Femur (tissue), 1 donor: ENCODE measurements at regions not wholly inside any gene's neighbourhood (a gene's known extent, or its start where the extent isn't known, plus 50 kb on each side); places are given as distances from the start of the nearest gene placed in this dataset.

ENCODE experiments used
- DNase-seq: peaks from one replicate; pipeline ENCODE4 v3.0.0-alpha.2; 2017

- DNase-seq, result no peak
These were observed 246.7 kb downstream of the HS3ST1 start for GRCh38 chr4:11182031-11182430.

DNA sequence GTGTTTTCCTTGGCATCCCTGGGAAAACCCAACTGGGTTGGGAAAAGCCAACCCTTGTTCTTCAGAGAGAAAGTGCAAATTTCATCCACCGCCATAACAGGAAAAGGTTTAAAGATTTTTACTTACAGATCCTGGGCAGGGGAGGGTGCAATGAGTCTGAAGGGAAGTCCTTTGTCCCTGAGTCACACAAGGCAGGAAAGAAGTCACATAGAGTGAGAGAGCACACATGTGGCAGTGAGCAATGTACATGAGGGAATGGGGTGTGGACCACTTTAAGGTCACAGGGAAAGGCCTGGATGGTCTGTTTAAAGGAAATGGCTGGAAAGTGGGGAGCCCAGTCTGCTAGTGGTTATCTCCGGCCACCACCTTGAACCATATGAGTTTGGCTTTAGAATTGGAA lies 248.9 kb downstream of the HS3ST1 start:
- DNase-seq, result no peak

DNA sequence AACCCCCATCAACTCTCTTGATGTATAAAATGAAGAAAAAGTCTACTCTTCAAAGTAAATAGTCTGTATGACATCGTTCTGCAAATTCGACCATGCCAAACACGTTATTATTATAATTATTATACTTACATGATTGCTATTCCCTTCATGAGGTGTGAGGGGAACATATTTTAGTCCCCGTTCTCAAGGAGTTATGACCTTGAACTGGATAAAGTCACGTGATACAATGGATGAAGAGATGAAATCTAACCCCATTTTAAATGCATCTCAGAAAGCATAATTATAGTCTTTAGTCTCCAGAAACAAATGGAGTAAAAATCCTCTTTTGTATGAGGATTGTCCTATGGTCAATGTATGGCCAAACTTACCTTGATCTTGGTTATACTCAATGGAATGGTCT lies 250.3 kb downstream of the HS3ST1 start:
- no peak for DNase-seq

GRCh38 chr4:11175374-11175773 lies 253.3 kb downstream of the HS3ST1 start:
- DNase-seq, result no peak

GRCh38 chr4:11166606-11167005 lies 262.1 kb downstream of the HS3ST1 start:
- no peak for DNase-seq

- no peak for DNase-seq
These were observed 262.7 kb downstream of the HS3ST1 start for GRCh38 chr4:11166034-11166433.

DNA sequence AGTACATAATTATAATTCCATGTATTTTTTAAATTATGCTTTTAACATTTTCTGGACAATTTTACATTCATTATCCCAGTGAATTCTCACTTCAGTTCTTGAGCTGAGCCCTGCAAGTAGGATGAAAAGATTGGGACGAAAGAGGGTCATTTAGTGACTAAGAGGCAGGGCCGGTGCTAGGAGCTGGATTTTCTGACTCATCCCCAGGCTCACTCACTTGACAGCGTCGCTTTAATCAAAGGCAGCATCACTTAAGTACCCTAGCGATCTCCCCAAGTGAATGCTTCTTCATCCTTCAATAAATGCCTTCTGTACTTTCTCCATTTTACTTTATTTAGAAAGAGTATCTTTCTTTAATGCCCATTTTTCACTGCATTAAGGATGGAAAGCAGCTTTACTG lies 263.6 kb downstream of the HS3ST1 start:
- no peak for DNase-seq

GRCh38 chr4:11160288-11160687 lies 268.4 kb downstream of the HS3ST1 start:
- DNase-seq, result no peak

DNA sequence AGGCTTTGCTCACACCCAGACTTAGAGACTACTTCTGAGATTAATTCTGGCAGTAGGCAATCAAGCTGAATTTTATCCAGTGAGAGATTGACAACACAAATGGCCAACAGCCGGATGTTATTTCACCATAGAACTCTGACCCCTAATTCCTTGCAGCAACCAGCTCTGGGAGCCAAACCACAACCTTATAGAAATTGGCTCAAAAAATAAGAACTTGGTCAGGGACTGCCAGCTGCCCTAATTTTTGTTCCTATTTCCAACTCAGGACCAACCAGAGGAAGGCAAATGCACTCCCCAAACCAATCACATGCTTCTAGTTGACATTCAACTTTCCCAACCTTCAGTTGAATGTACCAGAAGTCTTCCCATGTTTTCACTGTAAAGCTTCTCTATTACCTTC lies 269.7 kb downstream of the HS3ST1 start:
- no peak for DNase-seq

- no peak for DNase-seq
These were observed 273.4 kb downstream of the HS3ST1 start for GRCh38 chr4:11155208-11155867.

DNA sequence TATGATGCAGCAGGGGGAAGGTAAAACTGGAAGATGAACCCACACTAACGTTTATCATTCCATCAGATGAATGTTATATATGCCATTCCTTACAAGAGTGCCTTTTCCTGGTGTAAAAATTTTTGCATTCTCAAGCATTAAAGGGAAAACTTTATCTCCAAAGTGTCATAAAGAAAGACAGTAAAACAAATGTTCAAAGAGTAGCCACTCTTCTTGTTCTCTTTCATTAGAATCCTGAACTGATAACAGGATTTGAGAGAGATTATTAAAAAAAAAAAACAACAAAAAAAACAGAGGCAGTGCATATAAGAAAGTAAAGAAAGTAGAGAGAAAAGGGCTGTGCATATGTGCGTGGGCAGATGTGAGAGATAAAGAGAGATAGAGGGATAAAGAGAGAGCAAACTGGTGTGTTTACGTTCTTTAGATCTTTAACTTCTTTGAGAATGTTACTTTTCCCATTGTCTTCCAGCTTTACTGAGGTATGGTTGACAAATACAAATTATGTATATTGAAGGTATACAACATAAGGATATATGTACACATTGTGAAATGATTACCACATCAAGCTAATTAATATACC lies 275.4 kb downstream of the HS3ST1 start:
- DNase-seq, result no peak

DNA sequence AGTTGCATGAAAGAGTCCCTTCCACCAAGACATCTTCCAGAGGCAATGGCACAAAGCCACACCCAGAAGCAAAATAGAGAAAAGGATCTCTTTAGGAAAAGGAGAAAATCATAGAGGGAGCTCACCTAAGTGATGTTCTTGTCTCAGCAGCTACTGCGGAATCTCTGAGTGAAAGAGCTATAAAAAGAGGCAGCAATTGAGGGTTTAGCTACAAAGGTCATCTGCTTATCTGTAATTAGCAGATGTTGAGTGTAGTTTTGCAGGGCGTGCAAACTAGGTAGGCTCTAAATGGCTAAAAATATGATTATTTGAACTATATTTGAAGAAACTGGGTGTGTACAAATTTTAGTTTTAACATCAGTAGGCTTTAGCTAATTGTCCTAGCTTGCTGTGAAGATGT lies 276.0 kb downstream of the HS3ST1 start:
- DNase-seq, result no peak

DNA sequence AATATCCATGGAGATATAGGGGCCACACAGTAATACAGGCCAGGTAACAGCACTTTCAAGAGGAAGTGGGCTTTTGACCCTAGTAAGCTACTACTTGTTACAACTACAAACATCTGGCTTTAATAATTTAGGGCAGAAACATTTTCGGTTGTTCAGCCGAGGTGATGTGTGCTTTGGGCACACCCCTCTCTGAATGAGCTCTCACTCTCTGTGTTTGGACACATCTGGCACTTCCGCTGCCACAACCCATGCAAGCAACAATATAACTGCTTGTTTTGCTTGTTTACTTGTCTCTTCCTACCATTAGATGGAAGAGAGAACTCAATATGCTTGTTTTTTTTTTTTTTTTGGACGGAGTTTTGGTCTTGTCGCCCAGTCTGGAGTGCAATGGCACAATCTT lies 277.2 kb downstream of the HS3ST1 start:
- no peak for DNase-seq

DNA sequence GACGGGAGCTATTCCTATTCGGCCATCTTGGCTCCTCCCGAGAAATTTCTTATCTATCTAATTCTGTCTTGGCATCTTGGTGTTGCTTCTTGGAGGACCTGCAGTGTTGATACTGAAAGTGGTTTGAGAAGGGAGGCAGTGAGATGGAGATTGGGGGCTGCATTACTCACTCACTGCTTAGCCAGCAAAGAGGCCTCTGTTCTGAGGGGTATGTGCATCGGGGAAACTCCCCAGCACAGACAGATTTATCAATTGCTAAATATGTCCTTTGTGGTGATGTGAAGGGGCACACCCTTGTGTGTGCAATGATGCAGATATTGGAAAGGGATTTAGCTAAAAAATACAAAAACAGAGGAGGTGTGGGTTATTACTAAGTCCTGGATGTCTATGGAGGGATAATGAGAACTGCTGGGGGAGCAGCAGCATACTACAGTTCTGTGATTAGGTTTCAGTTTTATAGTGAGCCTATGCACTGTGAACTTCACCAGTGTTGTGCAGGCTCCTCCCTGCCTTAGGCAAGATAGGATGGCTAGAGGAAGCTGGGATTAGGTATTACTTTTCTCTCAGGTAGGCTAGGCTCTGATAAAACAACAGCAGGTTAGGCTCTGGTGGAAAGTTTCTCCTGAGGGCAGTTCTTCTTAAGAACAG lies 279.0 kb downstream of the HS3ST1 start:
- no peak for DNase-seq

GRCh38 chr4:11139871-11140270 lies 288.8 kb downstream of the HS3ST1 start:
- DNase-seq, result no peak

GRCh38 chr4:11138964-11139363 lies 289.7 kb downstream of the HS3ST1 start:
- DNase-seq, result no peak

GRCh38 chr4:11134705-11135104 lies 294.0 kb downstream of the HS3ST1 start:
- DNase-seq, result no peak

DNA sequence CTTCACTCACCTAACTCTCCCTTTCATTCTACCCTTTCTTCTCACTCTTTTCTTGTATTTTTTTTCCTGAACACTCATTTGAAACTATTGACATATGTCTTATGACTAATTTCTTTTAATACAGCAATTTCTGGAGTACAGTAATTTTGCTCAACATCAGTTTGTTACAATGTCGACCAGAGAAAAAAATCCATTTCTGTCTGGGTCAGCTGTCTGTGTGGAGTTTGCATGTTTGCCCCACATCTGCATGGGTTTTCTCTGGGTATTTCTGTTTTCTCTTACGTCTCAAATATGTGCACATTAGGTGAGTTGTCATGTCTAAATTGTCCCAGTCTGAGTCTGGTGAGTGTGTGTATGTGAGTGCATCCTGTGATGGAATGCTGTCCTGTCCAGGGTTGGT lies 294.8 kb downstream of the HS3ST1 start:
- no peak for DNase-seq

DNA sequence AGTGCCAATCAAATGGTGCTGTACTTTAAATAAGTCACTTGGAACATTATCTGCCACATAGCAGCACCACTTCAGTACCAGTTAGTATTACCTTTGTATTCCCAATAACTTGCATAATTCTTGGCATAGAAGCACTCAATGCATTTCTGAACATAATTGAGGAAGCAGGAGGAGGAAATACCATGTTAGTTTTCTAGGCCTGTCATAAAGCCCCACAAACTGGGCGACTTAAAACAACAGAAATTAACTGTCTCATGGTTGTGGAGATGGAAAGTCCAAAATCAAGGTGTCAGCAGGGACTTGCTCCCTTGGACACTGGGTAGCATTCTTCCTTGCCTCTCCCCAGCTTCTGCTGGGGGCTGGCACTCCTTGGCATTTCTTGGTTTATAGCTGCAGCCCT lies 296.2 kb downstream of the HS3ST1 start:
- DNase-seq, result no peak

- DNase-seq, result no peak
These were observed 297.2 kb downstream of the HS3ST1 start for GRCh38 chr4:11131491-11131890.

DNA sequence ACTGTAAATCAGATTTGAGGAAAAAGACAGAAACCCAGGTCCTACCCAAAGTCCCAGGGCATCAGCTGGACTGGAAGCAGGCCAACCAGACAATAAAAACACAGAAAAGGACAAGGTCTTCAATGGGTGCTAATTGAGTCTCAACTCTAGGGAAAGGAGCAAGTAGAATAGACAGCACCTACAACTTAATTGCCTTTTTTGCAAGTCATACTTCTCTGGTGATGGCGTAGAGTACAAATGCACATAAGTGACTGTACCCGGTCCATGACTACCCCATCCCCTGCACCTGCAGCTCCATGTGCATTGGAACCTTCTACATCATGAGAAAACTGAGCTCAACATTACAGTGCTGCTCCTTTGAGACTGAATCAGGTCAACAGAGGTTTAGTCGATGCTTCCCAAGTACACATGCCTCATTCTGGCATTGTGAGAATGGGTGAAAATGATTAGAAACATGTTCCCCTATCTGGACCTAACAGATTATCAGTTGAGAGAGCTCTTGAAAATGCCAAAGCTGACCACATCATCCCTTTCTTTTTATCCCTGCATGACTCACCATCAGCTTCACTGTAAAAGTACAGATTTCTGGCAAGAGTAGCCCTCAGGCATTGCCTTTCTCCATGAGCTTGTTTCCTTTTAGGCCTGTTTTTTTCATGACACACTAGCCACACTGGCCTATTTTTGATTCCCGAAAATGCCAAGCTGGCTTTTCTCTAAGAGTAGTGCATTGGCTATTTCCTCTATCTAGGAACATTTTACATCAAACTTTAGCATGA lies 298.3 kb downstream of the HS3ST1 start:
- no peak for DNase-seq

DNA sequence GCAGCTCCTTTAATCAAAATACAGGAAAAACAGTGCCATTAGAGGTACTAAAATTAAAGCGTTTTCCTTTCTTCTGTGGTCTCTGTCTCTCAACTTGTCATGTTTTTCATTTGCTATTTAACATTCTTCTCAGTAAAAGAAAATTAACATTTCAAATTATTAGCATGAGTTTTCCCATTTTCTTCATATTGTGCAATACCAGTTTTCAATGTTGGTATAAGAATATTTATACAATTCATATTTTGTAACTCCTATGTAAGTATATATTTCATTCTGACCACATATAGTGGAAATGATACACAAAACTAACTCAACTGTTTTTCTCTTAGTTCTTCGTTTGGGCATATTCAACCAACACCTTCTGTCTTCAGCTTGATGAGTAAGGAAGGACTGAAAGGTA lies 308.3 kb downstream of the HS3ST1 start:
- DNase-seq, result no peak

DNA sequence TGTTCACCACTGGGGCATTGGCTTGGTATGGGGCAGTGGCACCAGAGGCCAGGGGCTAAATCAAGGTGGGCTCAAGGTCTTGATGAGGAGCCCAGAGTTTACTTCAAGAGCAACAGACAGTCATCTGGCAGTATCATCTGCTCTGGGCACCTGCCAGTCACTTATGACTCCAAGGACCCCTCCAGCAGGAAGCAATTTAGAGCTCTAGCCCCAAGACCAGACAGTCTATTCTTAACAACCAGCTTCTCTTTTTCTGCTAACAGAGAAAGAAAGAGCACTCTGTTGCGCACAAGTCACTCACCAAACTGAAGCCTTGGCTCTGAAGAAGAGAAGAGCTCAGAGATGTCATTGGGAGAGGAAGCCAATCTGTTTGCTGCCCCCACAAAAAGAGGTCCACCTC lies 309.2 kb downstream of the HS3ST1 start:
- DNase-seq, result no peak

DNA sequence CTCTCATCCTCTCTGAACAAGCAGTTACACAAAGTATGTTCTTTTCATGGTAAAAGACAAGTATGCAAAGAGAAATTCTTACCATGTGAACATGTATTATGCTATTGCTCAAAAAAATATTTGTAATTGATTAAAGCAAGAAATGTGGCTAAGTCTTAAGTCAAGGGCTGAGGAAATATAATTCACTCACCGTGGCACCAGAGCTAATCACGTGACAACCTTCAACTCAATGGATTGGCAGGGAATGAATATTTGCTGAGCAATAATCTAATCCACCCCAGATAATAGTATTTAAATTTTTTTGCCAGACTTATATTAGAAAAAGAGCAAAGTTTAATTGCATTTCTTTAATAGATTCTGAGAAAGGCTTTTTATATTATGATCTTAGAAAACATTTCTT lies 310.2 kb downstream of the HS3ST1 start:
- DNase-seq, result no peak
